IMR-90 (cell line): ENCODE measurements at regions not wholly inside any gene's neighbourhood (a gene's known extent, or its start where the extent isn't known, plus 50 kb on each side); places are given as distances from the start of the nearest gene placed in this dataset.
A peak's percentile ranks its signal among the peaks of the same experiment; 100 is the strongest.

Experiments used
- ATAC-seq: fragments of 200-7000 bp; cut with Tn5 transposase; 2 replicates; pipeline ENCODE4 v1.9.1; 2020; ENCODE audit warnings: low read depth, mild to moderate bottlenecking, moderate library complexity
- BruUV-seq: library from RNA; stranded (reverse); fragments of 400-500 nt; replicated peaks from 2 replicates; lab custom pipeline; 2021; lab: Mats Ljungman, UMichigan
- CTCF ChIA-PET: fragments of 300-600 bp; formaldehyde crosslinking; extraction: SDS; loops from one replicate; lab custom pipeline; 2021; ENCODE audit warnings: antibody characterized with exemption; lab: Yijun Ruan, JAX
- POLR2A ChIA-PET: fragments of 300-600 bp; sonication (Branson Sonifier 250); formaldehyde crosslinking; loops from one replicate; lab custom pipeline; 2022; ENCODE audit warnings: antibody characterized with exemption; ENCODE audit not compliant: unreplicated experiment; lab: Charles Lee
- DNase-seq: peaks from one replicate; pipeline ENCODE4 v3.0.0; 2013
- H2AFZ ChIP-seq: replicated peaks from 2 replicates; pipeline ENCODE3; 2013; ENCODE audit warnings: low read length, mild to moderate bottlenecking; ENCODE audit not compliant: poor library complexity
- H2AK5ac ChIP-seq: 2 replicates; pipeline ENCODE4 v1.6.1; 2013; ENCODE audit warnings: low read depth, low read length, inconsistent platforms
- H2AK9ac ChIP-seq: replicated peaks from 2 replicates; pipeline ENCODE3; 2013; ENCODE audit warnings: mild to moderate bottlenecking, low read depth, low read length, moderate library complexity; ENCODE audit not compliant: poor library complexity
- H2BK120ac ChIP-seq: 2 replicates; pipeline ENCODE4 v1.6.1; 2013; ENCODE audit warnings: low read depth, low read length, inconsistent platforms
- H2BK15ac ChIP-seq: 3 replicates; pipeline ENCODE4 v1.6.1; 2013; ENCODE audit warnings: low read depth, low read length, inconsistent platforms
- H2BK20ac ChIP-seq: 2 replicates; pipeline ENCODE4 v1.6.1; 2013; ENCODE audit warnings: low read depth, mild to moderate bottlenecking, inconsistent platforms, low read length, moderate library complexity
- H2BK5ac ChIP-seq: 2 replicates; pipeline ENCODE4 v1.6.1; 2013; ENCODE audit warnings: mild to moderate bottlenecking, low read depth, low read length, inconsistent platforms; ENCODE audit not compliant: poor library complexity, severe bottlenecking
- H3K14ac ChIP-seq: replicated peaks from 2 replicates; pipeline ENCODE4 v1.6.1; 2013; ENCODE audit warnings: low read depth, low read length, inconsistent platforms
- H3K18ac ChIP-seq: 2 replicates; pipeline ENCODE4 v1.6.1; 2013; ENCODE audit warnings: low read depth, low read length, control low read depth
- H3K23ac ChIP-seq: 2 replicates; pipeline ENCODE4 v1.6.1; 2013; ENCODE audit warnings: low read depth, low read length, inconsistent platforms
- H3K27ac ChIP-seq: 2 replicates; pipeline ENCODE4 v1.5.1; 2013; ENCODE audit warnings: mild to moderate bottlenecking, control low read depth, low read length; ENCODE audit not compliant: insufficient read depth
- H3K27me3 ChIP-seq: 2 replicates; pipeline ENCODE4 v1.6.1; 2013; ENCODE audit warnings: low read length; ENCODE audit not compliant: control insufficient read depth, insufficient read depth
- H3K36me3 ChIP-seq: 2 replicates; pipeline ENCODE4 v1.6.1; 2013; ENCODE audit warnings: low read length, mixed read lengths; ENCODE audit not compliant: control insufficient read depth, insufficient read depth
- H3K4ac ChIP-seq: 2 replicates; pipeline ENCODE4 v1.6.1; 2013; ENCODE audit warnings: low read depth, low read length, inconsistent platforms
- H3K4me1 ChIP-seq: 2 replicates; pipeline ENCODE4 v1.6.1; 2013; ENCODE audit warnings: low read length, mixed read lengths; ENCODE audit not compliant: control insufficient read depth, insufficient read depth
- H3K4me2 ChIP-seq: 2 replicates; pipeline ENCODE4 v1.6.1; 2013; ENCODE audit warnings: low read depth, mild to moderate bottlenecking, control low read depth, low read length, moderate library complexity
- H3K4me3 ChIP-seq: 2 replicates; pipeline ENCODE4 v1.5.1; 2013; ENCODE audit warnings: low read depth, mild to moderate bottlenecking, control low read depth, low read length, moderate library complexity; ENCODE audit not compliant: insufficient read depth
- H3K56ac ChIP-seq: 2 replicates; pipeline ENCODE4 v1.6.1; 2013; ENCODE audit warnings: low read length, inconsistent platforms; ENCODE audit not compliant: insufficient read depth; ENCODE audit errors: extremely low read depth
- H3K79me1 ChIP-seq, 2 experiments: 2 replicates each; pipeline ENCODE4 v1.6.1; 2013; ENCODE audit warnings: low read length in 2 of 2, inconsistent platforms in 1 of 2, low read depth in 1 of 2
- H3K9ac ChIP-seq: 2 replicates; pipeline ENCODE4 v1.6.1; 2013; ENCODE audit warnings: low read depth, low read length, control low read depth
- H3K9me1 ChIP-seq: 2 replicates; pipeline ENCODE4 v1.6.1; 2013; ENCODE audit warnings: low read length, inconsistent platforms; ENCODE audit not compliant: insufficient read depth
- H3K9me3 ChIP-seq: 2 replicates; pipeline ENCODE4 v1.6.1; 2013; ENCODE audit warnings: low read length; ENCODE audit not compliant: control insufficient read depth, insufficient read depth
- H4K20me1 ChIP-seq: 2 replicates; pipeline ENCODE4 v1.6.1; 2013; ENCODE audit warnings: low read length, inconsistent platforms; ENCODE audit not compliant: insufficient read depth
- H4K5ac ChIP-seq: 2 replicates; pipeline ENCODE4 v1.6.1; 2013; ENCODE audit warnings: mild to moderate bottlenecking, low read depth, low read length, control low read depth
- H4K8ac ChIP-seq, 2 experiments: 2 replicates each; pipeline ENCODE4 v1.6.1; 2013; ENCODE audit warnings: low read depth in 2 of 2, low read length in 2 of 2, control low read depth in 1 of 2, inconsistent platforms in 1 of 2
- H4K91ac ChIP-seq: 2 replicates; pipeline ENCODE4 v1.6.1; 2013; ENCODE audit warnings: low read depth, low read length, inconsistent platforms; ENCODE audit not compliant: insufficient read depth
- CEBPB ChIP-seq: IDR thresholded peaks from 2 replicates; pipeline ENCODE4 v1.6.1; 2012; ENCODE audit warnings: low read depth, low read length, improper control_type of control experiment
- ELK1 ChIP-seq: fragments of 150-350 bp; IDR thresholded peaks from 2 replicates; pipeline ENCODE4 v1.6.1; 2016; ENCODE audit warnings: low read depth, mild to moderate bottlenecking, low read length, moderate library complexity, borderline replicate concordance
- MAZ ChIP-seq: IDR thresholded peaks from 2 replicates; pipeline ENCODE4 v1.6.1; 2012; ENCODE audit warnings: low read depth, mild to moderate bottlenecking, low read length, improper control_type of control experiment, moderate library complexity, borderline replicate concordance
- WGBS, 2 experiments: methylation state at CpG; one replicate each; pipeline versions ENCODE4 v1.1.5 to v1.1.7; 2013; ENCODE audit warnings: missing lambda C conversion rate in 2 of 2; ENCODE audit not compliant: insufficient read length in 1 of 2; ENCODE audit errors: extremely low coverage in 2 of 2; 5-methylcytosine and 5-hydroxymethylcytosine counted together
- dilution Hi-C: fragments of 300-500 bp; cut with HindIII; formaldehyde crosslinking; loops from one replicate; pipeline ENCODE4 v1.14.3; 2018; ENCODE audit warnings: low sequenced_read_pairs; ENCODE audit not compliant: unreplicated experiment
- in situ Hi-C: fragments of 300-500 bp; cut with MboI; formaldehyde crosslinking; loops from 3 replicates; pipeline ENCODE4 v1.14.3; 2019; ENCODE audit warnings: low sequenced_read_pairs, inconsistent platforms, mixed read lengths
- intact Hi-C: fragments of 100-400 bp; cut with micrococcal nuclease; formaldehyde crosslinking; loops from 2 replicates; pipeline ENCODE4 v1.10.0; 2022

GRCh38 chr18:8962855-8963635, 139.5 kb upstream of the NDUFV2 start:
- peak overlapping the region; percentile 87 for H2BK5ac ChIP-seq
- no peak overlapping the region for H3K4me2 ChIP-seq
- peak overlapping the region; percentile 79 for H2AFZ ChIP-seq
- H3K27ac ChIP-seq = no peak overlapping the region
- peak overlapping the region; percentile 67 for H2AK9ac ChIP-seq
- ChIA-PET POLR2A (no interaction called here), CTCF (interaction anchor here (1.2 kb wide), 1 partner anchor 109 kb away, joined by 3 read pairs; no protein-coding TSS in a partner anchor)
- no peaks in the 10 kb centered on the region; a peak in 1 of 4 replicates for H3K79me1 ChIP-seq
- peak overlapping the region; percentile 85 for H2BK120ac ChIP-seq
- peak overlapping the region in 1 of 2 experiments; percentile 48; a peak in 3 of 4 replicates for H4K8ac ChIP-seq
- TF ChIP-seq MAZ (no peak), ELK1 (no peak), CEBPB (0 out of 2 replicates have a peak, but pooled peaks have one; percentile 11)
- H3K56ac ChIP-seq = no peak overlapping the region
- ATAC-seq (no peak), DNase-seq (no peak)
- H3K14ac ChIP-seq = peak overlapping the region; percentile 26; the same call in 1 of the 2 replicates
- no peak overlapping the region; the same call in 1 of the 2 replicates for H3K23ac ChIP-seq
- H3K9me3 ChIP-seq = no peaks in the 10 kb centered on the region
- peak overlapping the region; percentile 81 for H3K4ac ChIP-seq
- H4K5ac ChIP-seq = 0 out of 2 replicates have a peak overlapping the region, but pooled peaks have one; percentile 36
- H3K9ac ChIP-seq = no peak overlapping the region
- WGBS, 2 experiments = 77% methylated on average over 6 of the region's 8 CpGs; no CpG with 5 or more reads in 1 of the 2 experiments
- no peaks in the 10 kb centered on the region for H4K20me1 ChIP-seq
- H3K9me1 ChIP-seq = peaks cover 18% of the 10 kb centered on the region
- in situ Hi-C loops (no loop called here), dilution Hi-C loops (no loop called here), intact Hi-C loops (no loop called here)
- peak overlapping the region; percentile 34; the same call in 1 of the 2 replicates for H3K18ac ChIP-seq
- peak overlapping the region; percentile 95 for H2AK5ac ChIP-seq
- BruUV-seq = no TSS peak
- H3K4me1 ChIP-seq = peaks cover 9% of the 10 kb centered on the region; the same call in 1 of the 2 replicates
- no peaks in the 10 kb centered on the region for H3K27me3 ChIP-seq
- peak overlapping the region; percentile 57; the same call in 1 of the 2 replicates for H4K91ac ChIP-seq
- peak overlapping the region; percentile 80; the same call in 2 of the 3 replicates for H2BK15ac ChIP-seq
- no peaks in the 10 kb centered on the region for H3K36me3 ChIP-seq
- H3K4me3 ChIP-seq = no peak overlapping the region
- peak overlapping the region; percentile 82; the same call in 1 of the 2 replicates for H2BK20ac ChIP-seq
